ENCODE measurements at regions not wholly inside any gene's neighbourhood (a gene's known extent, or its start where the extent isn't known, plus 50 kb on each side); places are given as distances from the start of the nearest gene placed in this dataset.
"Not testable (repeated sequence)": the region's sequence is repeated elsewhere in the genome, so short reads cannot be mapped to it uniquely, and the experiment has no call there.

DNA sequence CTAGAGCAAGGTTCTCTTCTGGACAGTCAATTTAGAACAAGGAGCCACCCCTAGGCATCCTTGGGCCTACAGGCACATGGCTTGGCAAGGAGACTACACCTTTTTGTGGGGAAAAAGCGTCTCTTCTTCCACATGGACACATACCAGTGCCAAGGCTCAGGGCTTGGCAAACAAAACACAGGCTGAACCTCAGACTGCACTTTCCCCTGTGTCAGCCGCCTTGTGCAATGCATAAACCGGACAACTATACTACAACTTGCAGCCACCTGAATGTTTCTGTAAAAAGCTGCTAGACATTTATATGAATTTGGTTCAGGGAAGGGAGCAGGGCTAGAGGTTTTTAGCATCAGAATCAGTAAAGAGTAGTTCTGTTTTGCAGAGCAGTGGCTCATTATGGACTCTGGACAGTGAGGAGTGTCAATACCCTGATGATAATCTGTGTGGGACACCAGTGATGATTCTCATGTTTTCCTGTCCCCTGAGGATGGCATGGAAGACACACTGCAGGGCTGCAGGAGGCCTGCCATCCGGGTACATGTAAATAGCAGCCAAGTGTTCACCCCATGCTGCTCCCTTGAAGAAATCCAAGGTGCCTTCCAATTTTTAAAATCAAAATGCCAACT, 118.9 kb downstream of the GATA3 start:
- DNase-seq (ENCODE audit: low read depth in 2 of 2) = no peak

DNA sequence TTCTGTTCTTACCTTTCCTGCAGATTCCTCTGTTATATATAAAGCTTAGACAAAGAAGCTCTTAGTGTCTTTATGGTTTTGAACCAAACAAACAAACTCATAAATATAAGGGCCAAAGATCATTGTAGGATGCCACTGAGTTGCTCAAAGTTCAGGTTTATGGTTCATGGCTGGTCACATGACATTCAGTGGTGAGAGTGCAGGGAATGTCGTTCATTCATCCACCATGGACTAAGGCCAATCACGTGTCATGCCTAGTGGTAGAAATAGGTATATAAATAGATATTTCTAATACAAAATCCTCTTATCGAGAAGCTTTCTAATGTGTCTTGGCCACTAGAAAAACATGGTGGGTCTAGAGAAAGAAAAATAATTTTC, 119.4 kb downstream of the GATA3 start:
- no peak for DNase-seq (ENCODE audit: low read depth in 2 of 2)

DNA sequence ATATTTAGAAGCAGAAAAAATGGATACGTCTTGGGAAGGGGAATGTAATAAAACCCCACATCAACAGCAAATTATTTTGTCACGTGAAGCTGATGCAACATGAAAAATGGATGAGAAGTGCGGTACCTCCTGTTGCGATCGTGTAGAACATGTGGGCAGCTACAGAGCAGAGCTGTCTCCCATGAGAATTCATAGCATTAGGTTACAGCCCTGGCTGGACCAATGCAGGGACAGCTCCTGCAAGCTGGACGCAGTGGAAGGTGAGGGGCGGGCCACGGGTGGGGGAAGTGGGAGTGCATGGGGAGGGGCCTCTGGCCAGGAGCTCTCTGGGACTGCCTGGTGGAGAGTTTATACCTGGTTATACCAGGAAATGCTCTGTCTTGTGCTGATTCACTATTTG, 120.3 kb downstream of the GATA3 start:
- no peak for DNase-seq (ENCODE audit: low read depth in 2 of 2)

DNA sequence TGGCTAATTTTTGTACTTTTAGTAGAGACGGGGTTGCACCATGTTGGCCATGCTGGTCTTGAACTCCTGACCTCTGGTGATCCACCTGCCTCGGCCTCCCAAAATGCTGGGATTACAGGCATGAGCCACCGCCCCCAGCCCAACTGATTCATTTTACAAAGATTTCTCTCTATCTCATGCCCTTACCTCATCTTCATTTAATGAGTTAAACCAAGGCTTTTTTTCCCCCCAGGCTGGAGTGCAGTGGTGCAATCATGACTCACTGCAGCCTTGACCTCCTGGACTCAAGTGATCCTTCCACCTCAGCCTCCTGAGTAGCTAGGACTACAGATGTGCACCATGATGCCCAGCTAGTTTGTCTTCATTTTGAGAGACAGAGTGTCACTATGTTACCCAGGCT, 123.0 kb downstream of the GATA3 start:
- DNase-seq (ENCODE audit: low read depth in 2 of 2) = not testable (repeated sequence)

DNA sequence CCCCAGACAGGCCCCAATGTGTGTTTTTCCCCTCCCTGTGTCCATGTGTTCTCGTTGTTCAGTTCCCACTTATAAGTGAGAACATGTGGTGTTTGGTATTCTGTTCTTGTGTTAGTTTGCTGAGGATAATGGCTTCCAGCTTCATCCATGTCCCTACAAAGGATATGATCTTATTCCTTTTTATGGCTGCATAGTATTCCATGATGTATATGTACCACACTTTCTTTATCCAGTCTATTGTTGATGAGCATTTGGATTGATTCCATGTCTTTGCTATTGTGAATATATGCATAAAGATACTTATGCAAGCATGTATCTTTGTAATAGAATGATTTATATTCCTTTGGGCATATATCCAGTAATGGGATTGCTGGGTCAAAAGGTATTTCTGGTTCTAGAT, 125.3 kb downstream of the GATA3 start:
- DNase-seq (ENCODE audit: low read depth in 2 of 2) = not testable (repeated sequence)

DNA sequence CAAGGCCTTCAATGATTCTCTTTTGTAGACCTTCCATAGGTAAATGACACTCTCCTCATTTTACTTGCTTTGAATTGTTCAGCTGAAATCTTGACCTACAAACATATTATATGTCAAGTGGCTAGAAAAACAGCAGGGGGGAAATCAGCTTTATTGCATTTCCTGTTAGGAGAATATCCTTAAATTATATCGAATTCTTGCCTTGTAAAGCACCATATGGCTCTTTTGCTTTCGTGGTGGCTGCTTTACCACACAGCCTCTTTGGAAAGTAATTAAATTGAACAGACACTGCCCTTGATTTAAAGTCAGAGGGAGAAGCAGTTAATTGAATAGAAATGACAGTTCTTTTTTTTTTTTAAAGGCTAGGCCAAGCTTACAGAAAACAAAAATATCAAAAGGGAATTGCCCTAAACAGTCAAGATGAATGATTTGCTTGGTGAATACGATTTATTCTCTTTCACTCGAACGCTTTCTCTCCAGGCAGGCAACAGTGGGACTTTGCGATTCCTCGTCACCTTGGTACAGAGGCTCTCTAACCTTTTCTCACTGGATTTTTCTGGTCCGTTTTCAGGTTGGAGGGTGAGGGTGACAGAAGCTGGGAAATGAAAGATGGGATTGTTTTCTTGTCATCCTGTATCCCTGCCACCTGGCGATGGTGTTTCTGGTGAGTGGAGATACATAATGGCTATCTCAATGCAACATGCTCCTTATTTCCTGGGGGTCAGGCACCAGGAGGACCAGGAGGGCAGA, 126.0 kb downstream of the GATA3 start:
- no peak for DNase-seq (ENCODE audit: low read depth in 2 of 2)

DNA sequence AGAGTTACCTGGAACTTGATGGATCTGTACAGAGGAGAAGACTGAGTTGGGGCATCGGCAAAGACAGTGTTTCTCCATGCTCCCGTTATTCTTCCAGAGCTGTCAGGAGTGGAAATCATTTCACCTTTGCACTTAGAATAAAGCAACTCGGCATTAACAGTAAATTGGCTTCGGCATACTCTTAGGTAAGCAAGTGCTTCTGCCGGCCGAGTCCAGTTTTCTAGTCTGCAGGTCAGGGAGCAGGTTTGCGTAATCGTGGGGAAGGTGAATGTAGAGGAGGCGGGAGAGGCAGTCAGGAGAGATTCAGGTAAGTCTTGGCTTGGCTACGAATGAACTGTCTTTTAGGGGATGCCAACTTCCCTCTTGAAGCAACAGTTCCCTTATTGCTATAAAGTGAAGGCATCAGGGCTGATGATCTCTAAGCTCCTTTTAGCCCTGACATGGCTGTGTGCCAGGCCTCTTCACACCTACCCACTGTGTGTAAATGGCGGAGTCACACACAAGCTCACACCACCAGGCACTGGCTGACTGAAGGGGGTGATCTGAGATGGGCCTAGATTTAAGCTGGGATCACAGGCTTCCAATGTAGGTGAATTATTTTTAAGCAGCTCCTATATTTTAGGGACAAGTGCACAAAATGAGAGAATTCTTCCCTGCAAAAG, 127.1 kb downstream of the GATA3 start:
- DNase-seq (ENCODE audit: low read depth in 2 of 2) = no peak

DNA sequence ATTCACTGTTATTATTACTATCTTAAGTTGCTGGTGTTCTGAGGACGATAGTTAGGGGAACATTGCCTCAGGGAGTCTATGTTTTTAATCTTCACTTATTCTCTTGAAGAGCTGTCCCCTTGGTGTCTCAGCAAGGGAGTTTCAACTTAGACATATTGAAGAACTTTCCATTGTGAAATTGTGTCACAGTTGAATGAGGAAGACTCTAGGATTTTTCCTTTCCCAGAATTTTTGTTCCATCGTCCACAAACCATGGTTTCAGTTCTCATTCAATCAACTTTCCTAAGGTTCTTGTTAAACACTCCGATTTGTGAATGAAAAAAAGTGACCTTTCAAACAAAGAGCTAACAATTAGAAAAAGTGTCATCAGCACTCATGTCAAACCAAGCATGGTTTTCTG, 128.3 kb downstream of the GATA3 start:
- DNase-seq (ENCODE audit: low read depth in 2 of 2) = no peak

DNA sequence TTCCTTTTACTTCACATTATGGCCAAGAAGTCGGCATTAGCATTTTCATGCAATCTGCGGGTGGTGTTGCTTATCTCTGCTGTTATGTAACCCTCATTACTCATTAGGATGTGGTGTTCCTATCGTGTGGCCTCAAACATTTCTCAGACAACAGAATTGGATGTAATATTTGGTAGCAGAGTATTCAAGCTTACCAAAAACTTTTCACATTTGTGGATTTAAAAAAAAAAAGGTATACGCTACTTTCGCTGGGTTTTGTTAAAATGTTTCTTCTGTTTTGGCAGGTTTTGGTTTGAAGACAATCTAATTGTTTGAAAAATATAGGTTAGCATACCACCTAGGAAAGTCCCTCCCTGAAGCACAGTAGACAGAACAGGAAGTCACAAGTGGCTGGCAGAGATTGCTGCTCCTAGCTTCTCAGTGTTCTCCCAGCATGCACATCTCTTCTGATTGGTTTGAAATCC, 128.8 kb downstream of the GATA3 start:
- no peak for DNase-seq (ENCODE audit: low read depth in 2 of 2)

DNA sequence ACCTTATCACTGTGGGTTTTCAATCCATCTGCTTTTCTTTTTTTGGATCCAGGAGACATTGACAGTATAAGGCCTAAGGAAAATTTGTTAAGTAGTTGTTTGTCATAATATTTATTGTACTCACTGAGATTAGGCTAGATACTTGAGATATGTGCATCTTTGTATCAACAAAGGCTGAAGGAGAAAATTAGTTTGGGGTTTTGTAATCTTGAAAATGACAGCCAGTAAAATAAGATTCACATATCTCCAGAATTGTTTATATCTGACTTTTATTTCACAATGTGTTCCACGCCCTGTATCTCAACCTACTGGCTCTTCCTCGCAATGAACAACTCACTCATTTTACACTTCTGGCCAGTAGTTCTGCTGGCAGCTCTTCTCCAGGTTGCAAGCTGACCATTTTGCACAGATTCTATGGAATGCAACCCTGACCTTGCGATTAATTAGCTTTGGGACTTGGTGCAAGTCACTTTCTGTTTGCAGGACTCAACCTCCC, 132.7 kb downstream of the GATA3 start:
- no peak for DNase-seq (ENCODE audit: low read depth in 2 of 2)

DNA sequence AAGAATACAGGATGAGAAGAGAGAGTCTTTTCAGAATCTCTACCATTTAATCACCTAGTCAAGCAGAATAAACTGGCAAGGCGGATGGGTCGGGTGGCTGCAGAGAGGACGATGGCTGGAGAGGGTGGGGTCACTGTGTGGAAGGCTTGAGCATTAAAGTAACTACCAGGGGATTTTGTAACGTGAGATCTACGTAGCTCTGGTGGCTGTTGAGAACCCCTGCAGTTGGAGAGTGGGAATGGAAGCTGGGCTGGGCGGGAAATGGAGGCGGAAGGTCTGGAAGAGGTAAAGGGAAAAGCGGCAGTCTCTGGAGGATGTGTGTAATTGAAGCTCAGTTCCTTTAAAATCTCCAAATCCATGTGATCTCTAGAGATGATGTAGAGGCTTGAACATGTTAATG, 135.0 kb downstream of the GATA3 start:
- no peak for DNase-seq (ENCODE audit: low read depth in 2 of 2)

DNA sequence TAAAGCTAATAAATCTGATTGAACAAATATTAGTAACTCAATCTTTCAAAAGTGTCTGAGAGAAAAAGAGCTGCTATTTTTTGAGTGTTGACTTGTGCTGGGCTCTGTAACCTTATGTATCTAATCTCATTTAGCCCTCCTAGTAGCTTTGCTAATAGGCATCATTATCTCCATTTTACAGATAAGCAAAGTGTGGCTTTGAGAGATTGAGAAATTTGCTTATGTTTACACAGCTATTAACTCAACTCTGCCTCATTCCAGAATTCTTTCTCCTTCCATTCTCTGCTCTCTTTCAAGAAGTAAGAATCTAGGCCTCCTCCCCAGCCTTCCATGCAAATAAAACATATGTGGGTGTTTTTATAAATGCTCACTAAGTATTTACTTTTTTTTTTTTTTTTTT, 137.8 kb downstream of the GATA3 start:
- no peak for DNase-seq (ENCODE audit: low read depth in 2 of 2)

DNA sequence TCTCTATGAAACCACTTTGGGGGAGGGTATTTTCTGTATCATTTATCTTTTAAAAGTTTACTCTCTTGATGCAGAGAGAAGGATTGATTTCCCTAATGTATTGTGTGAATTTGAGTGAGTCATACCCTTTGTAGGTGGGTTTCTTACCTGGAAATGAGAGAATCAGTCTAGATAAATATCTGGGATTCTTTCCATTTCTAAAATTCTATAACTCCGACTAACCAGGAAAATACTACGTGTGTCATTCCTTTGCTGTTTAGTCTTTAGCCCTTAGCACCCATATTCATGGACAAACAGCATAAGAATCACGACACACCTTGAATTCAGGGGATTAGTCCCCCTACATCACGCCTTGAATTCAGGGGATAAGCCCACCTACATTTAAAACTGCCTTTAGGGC, 139.1 kb downstream of the GATA3 start:
- no peak for DNase-seq (ENCODE audit: low read depth in 2 of 2)

DNA sequence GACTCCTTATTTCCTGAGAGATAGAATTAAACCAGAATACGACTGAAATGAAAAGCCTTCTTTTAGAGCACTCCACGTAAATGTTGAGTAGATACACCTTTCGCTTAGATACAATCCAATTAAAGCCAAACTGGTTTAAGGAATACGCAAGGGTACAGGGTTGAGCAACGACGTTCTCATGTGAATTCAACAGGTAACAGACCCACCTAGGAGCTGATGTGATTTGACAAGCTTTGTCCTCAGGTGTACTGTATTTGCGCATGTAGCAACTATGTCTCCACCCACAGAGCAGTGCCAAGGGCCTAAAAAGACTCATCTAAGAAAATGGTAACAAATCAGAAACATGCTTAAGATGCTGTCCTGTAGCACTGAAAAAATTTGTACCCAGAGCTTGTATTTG, 139.6 kb downstream of the GATA3 start:
- DNase-seq (ENCODE audit: low read depth in 2 of 2) = no peak

DNA sequence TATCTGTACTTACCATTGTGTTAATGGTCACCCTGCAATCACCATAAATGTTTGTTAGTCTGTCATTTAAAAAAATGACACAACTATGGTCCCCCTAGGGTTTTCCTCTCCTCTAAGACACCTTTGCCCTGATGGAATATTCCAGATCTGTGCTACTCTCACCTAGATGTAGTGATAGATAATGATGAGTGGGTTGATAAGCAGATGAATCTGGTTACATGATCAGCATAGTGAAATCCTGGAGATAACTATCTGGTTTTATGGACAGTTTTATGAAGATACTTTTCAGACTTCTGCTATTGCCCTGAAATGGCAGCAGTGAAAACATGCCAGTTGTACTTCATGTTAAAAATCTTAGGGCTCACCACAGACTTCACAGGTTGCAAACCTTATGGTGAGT, 152.4 kb downstream of the GATA3 start:
- no peak for DNase-seq (ENCODE audit: low read depth in 2 of 2)

DNA sequence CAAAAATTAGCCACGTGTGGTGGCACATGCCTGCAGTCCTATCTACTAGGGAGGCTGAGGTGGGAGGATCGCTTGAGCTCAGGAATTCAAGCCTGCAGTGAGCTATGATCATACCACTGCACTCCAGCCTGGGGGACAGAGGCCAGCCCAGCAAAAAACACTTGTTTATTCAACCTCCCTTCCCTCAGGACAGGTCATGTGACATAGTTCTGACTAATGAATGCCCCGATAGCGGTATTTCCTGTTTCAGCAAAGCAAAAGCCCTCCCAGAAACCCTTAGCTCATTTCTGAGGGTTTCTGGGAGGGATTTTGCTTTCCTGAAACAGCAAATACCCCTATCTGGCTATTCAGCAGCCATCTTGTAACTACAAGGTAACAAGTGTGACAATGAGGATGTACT, 157.1 kb downstream of the GATA3 start:
- no peak for DNase-seq (ENCODE audit: low read depth in 2 of 2)

DNA sequence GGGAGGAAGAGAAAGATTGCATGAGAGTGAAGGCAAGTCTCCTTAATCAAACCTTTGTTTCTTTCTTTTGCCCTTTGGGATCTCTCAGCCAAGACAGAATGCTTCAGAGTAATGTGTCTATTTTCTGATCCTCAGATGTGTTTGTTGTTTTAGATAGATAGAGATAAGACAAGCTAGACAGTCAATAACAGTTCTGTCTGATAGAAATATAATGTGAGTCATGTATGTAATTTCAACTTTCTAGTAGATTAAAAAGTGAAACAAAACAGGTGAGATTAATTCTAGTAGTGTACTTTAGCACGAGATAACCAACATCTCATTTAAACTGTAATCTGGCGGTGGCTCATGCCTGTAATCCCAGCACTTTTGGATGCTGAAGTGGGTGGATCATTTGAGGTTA, 159.2 kb downstream of the GATA3 start:
- no peak for DNase-seq (ENCODE audit: low read depth in 2 of 2)

DNA sequence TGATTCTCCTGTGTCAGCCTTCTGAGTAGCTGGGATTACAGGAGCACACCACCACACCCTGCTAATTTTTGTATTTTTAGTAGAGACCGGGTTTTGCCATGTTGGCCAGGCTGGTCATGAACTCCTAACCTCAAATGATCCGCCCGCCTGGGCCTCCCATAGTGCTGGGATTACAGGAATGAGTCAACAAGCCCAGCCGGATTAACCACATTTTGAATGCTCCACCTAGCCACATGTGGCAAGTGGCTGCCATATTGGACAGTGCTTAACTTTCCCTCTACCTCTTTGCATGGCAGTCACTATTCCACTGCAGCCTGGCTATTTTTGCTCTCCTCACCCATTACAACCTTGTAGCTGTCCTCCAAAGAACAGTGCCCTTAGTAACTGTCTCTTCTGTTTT, 160.1 kb downstream of the GATA3 start:
- no peak for DNase-seq (ENCODE audit: low read depth in 2 of 2)

DNA sequence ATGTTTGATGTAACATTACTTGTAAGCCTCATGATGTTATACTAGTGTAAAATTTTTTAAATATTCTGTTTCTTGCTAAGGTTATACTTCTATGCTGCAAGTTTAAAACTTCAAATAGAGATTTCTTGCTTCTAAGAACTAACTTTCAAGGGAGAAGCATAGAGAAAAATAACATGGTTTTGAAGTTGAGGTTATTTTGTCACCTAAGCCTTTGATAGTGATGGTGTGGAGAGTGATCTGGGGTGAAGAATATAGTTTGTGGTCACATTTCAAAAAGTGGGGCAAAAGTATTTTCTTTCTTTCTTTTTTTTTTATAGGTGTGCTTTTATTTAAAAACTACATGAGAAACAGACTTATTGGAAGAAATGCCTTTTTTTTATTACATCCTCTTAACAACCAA, 162.4 kb downstream of the GATA3 start:
- DNase-seq (ENCODE audit: low read depth in 2 of 2) = no peak

DNA sequence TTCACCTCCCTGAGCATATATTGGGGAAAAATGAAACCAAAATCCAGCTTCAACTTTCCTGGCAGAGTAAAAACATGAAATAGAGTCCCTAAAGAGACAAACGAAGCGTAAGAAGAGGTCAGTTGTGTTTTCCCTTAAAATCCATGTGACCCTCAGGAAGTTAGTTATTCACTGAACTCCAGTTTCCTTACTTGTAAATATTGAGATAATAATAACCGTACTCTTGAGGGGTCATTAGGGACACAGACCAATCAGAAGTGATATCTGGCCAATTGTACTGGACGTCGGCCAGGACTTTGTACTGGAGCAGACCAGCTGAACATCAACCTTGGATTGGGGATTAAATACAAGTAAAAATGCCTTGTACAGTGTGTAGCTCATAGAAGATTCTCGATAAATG, 167.0 kb downstream of the GATA3 start:
- DNase-seq (ENCODE audit: low read depth in 2 of 2) = peak; percentile 18 to 46

DNA sequence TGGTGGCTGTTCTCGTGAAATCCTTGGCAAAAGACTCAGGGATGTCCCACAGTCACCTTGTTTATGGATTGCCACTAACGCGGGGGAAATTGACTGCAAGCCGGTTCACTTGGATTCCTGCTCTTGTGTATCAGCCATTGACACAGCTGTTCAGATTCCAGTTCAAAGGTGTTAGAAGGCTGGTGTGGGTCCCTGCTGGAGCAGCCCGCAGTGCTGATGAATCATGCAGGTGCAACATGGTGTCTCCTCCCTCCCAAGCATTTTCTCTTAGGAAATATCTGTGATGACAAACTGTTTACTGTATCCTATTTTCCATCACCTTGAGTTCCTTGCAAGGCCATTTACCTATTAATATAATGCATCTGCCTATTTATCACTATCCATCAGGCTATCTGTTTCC, 170.1 kb downstream of the GATA3 start:
- no peak for DNase-seq (ENCODE audit: low read depth in 2 of 2)

DNA sequence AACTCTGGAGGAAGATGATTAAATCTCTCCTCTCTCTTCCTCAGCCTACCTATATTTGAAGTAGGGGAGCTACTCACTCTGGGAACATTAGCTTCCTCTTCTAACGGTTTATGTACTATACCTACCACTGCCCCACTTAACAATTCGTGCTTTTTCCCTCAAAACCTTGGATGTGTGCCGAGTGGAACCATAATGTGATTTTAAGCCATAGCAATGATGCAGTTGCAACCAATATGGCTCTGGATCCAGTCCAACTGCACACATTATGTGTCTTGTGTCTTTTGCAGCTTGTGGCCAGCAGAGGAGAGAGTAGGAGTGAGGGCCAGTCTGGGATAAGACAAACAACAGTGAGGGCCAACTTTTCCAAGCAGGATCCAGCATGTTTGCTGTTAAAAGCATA, 170.7 kb downstream of the GATA3 start:
- no peak for DNase-seq (ENCODE audit: low read depth in 2 of 2)

DNA sequence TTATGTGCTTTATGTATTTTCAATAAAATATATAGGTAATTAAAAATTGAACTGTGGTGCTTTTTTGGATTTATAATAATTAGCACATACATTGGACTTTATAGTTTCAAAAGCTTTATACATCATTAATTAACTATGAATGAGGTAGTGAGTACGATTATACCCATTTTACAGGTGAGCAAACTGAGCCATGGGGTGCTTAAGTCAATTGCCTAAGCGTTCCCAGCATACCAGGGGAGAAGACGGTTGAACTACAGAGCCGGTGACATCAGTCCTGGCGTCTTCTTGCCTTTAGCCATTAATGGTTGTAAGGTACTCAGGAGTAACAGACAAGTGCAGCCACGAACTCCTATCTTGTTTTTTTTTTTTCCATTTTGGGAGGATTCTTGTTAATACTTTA, 172.8 kb downstream of the GATA3 start:
- no peak for DNase-seq (ENCODE audit: low read depth in 2 of 2)
